Astrocyte (in vitro differentiated cells and primary cell): ENCODE measurements at regions not wholly inside any gene's neighbourhood (a gene's known extent, or its start where the extent isn't known, plus 50 kb on each side); places are given as distances from the start of the nearest gene placed in this dataset.

ENCODE experiments used
- DNase-seq: peaks from one replicate; pipeline ENCODE4 v3.0.0-alpha.2; 2010; ENCODE audit warnings: low read depth
- FAIRE-seq: peaks from 2 replicates; lab custom pipeline; 2011; peaks lifted over from hg19 to GRCh38; lab: Jason Lieb, UNC
- H2AFZ ChIP-seq: 2 replicates; pipeline ENCODE4 v1.6.0; 2012; ENCODE audit warnings: low read depth, low read length, inconsistent platforms
- H3K27ac ChIP-seq: 2 replicates; pipeline ENCODE4 v1.5.1; 2011; ENCODE audit warnings: low read depth, low read length, inconsistent platforms
- H3K27me3 ChIP-seq: 2 replicates; pipeline ENCODE4 v1.6.0; 2011; ENCODE audit warnings: low read length, inconsistent platforms; ENCODE audit not compliant: insufficient read depth
- H3K36me3 ChIP-seq: 2 replicates; pipeline ENCODE4 v1.5.1; 2011; ENCODE audit warnings: low read length, inconsistent platforms; ENCODE audit not compliant: insufficient read depth
- H3K4me1 ChIP-seq: 2 replicates; pipeline ENCODE4 v1.5.1; 2011; ENCODE audit warnings: low read length, inconsistent platforms; ENCODE audit not compliant: insufficient read depth
- H3K4me2 ChIP-seq: 2 replicates; pipeline ENCODE4 v1.6.0; 2012; ENCODE audit warnings: low read length, inconsistent platforms
- H3K4me3 ChIP-seq: 2 replicates; pipeline ENCODE4 v1.5.1; 2011; ENCODE audit warnings: low read depth, mild to moderate bottlenecking, low read length, inconsistent platforms; ENCODE audit not compliant: insufficient read depth
- H3K79me2 ChIP-seq: 2 replicates; pipeline ENCODE4 v1.6.0; 2012; ENCODE audit warnings: mild to moderate bottlenecking, low read length, inconsistent platforms; ENCODE audit not compliant: insufficient read depth
- H3K9ac ChIP-seq: 2 replicates; pipeline ENCODE4 v1.6.0; 2012; ENCODE audit warnings: mild to moderate bottlenecking, low read length, inconsistent platforms
- H3K9me3 ChIP-seq: 2 replicates; pipeline ENCODE4 v1.5.1; 2012; ENCODE audit warnings: low read depth, mild to moderate bottlenecking, low read length, inconsistent platforms; ENCODE audit not compliant: insufficient read depth
- H4K20me1 ChIP-seq: 2 replicates; pipeline ENCODE4 v1.6.0; 2012; ENCODE audit warnings: low read length, inconsistent platforms; ENCODE audit not compliant: insufficient read depth
- H3K27ac Mint-ChIP-seq: one replicate; pipeline ENCODE4 v1.8.0; 2021; ENCODE audit warnings: mild to moderate bottlenecking, mixed read lengths; ENCODE audit not compliant: unreplicated experiment
- H3K27me3 Mint-ChIP-seq: one replicate; pipeline ENCODE4 v1.8.0; 2021; ENCODE audit warnings: low read depth, mixed read lengths; ENCODE audit not compliant: unreplicated experiment
- H3K36me3 Mint-ChIP-seq: one replicate; pipeline ENCODE4 v1.8.0; 2021; ENCODE audit warnings: low read depth, mixed read lengths; ENCODE audit not compliant: unreplicated experiment
- H3K4me1 Mint-ChIP-seq: one replicate; pipeline ENCODE4 v1.8.0; 2021; ENCODE audit warnings: low read depth, mixed read lengths; ENCODE audit not compliant: unreplicated experiment
- H3K4me3 Mint-ChIP-seq: one replicate; pipeline ENCODE4 v1.8.0; 2021; ENCODE audit warnings: mild to moderate bottlenecking, moderate library complexity, mixed read lengths; ENCODE audit not compliant: unreplicated experiment
- H3K9me3 Mint-ChIP-seq: one replicate; pipeline ENCODE4 v1.8.0; 2021; ENCODE audit warnings: mild to moderate bottlenecking, mixed read lengths; ENCODE audit not compliant: unreplicated experiment
- EZH2 ChIP-seq: IDR thresholded peaks from 2 replicates; pipeline ENCODE4 v1.6.1; 2012; ENCODE audit warnings: mild to moderate bottlenecking, low read length, inconsistent platforms; ENCODE audit not compliant: insufficient read depth
- TF ChIP-seq, protein P1 (sequence below): IDR thresholded peaks from 2 replicates; pipeline ENCODE4 v1.5.1; 2011; ENCODE audit warnings: low read depth, mild to moderate bottlenecking, inconsistent platforms, low read length, moderate library complexity; ENCODE audit not compliant: insufficient read depth

DNA sequence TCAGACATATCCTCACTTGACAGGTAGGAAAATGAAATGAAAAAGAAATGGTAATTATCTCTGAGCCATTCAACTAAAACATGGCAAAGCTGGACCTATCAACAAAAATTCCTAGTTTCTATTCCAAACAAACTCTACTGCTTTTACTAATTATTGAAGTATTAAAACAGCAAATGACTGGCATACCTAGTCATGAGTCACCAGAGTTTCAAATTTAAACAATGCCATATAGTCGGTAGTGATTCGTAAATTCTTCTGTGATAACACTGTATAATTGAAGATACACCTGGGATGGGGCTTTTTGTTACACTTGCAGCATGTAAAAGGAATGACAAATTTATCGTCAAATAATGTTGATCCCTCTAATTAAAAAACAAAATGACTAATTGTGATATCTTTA lies 153.1 kb upstream of the THUMPD2 start:
- Mint-ChIP-seq H3K27ac (no peak overlapping the region), H3K36me3 (no peaks in the 10 kb centered on the region), H3K4me3 (no peak overlapping the region), H3K4me1 (peaks cover 18% of the 10 kb centered on the region), H3K27me3 (no peaks in the 10 kb centered on the region), H3K9me3 (peaks cover 7% of the 10 kb centered on the region)
- Histone ChIP-seq H3K4me2 (no peak overlapping the region), H2AFZ (no peak overlapping the region), H3K4me3 (no peak overlapping the region), H3K9me3 (peaks cover 6% of the 10 kb centered on the region), H3K79me2 (no peaks in the 10 kb centered on the region), H3K4me1 (no peaks in the 10 kb centered on the region), H3K9ac (no peak overlapping the region), H3K27ac (no peak overlapping the region), H3K27me3 (no peaks in the 10 kb centered on the region), H4K20me1 (no peaks in the 10 kb centered on the region), H3K36me3 (no peaks in the 10 kb centered on the region)
- DNase-seq: no peak
- no peak for FAIRE-seq
- no peak for TF ChIP-seq EZH2
- TF ChIP-seq, protein P1, sequence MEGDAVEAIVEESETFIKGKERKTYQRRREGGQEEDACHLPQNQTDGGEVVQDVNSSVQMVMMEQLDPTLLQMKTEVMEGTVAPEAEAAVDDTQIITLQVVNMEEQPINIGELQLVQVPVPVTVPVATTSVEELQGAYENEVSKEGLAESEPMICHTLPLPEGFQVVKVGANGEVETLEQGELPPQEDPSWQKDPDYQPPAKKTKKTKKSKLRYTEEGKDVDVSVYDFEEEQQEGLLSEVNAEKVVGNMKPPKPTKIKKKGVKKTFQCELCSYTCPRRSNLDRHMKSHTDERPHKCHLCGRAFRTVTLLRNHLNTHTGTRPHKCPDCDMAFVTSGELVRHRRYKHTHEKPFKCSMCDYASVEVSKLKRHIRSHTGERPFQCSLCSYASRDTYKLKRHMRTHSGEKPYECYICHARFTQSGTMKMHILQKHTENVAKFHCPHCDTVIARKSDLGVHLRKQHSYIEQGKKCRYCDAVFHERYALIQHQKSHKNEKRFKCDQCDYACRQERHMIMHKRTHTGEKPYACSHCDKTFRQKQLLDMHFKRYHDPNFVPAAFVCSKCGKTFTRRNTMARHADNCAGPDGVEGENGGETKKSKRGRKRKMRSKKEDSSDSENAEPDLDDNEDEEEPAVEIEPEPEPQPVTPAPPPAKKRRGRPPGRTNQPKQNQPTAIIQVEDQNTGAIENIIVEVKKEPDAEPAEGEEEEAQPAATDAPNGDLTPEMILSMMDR: no peak

DNA sequence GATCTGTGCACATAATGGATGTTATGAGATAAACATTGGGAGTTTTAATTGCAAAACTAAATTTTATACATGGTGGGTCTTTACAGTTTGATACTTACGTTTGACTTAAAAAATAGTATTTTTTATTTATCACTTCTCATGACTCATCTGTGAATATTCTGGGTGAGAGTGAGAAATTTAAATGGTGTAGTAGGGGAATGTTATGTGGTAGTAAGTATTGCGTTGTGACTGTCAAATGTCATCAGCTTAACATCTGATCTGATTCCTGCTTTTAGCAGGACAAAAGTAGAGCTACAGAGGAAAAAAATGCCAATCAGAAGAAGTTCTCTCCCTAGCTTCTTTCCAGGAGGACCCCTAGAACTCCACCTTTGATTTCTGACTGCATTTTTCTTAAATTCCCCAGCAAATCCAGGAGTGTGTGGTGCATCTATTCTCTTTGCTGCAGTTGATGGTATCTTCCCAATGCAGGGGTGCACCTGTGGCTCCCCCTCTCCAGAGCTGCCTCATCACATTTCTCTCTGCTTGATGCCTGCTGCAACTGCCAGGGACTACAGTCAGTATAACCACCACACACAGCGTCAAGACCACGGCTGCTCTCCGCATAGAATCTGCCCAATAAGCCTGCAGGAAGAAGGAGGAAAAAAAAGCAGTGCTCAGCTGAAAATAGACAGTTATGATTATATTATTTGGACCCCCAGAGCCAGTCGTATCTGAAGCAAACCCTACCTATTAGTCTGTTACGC lies 151.3 kb upstream of the THUMPD2 start:
- H3K27me3 ChIP-seq: no peaks in the 10 kb centered on the region
- Mint-ChIP-seq H3K36me3 (no peaks in the 10 kb centered on the region), H3K27me3 (no peaks in the 10 kb centered on the region), H3K27ac (no peak overlapping the region), H3K9me3 (peaks cover 7% of the 10 kb centered on the region), H3K4me1 (peaks cover 18% of the 10 kb centered on the region), H3K4me3 (no peak overlapping the region)
- no peak overlapping the region for H3K4me2 ChIP-seq
- H3K9ac ChIP-seq: no peak overlapping the region
- TF ChIP-seq, protein P1: no peak
- no peak for TF ChIP-seq EZH2
- H3K4me1 ChIP-seq: no peaks in the 10 kb centered on the region
- FAIRE-seq (no peak), DNase-seq (no peak)
- no peaks in the 10 kb centered on the region for H4K20me1 ChIP-seq
- no peak overlapping the region for H3K27ac ChIP-seq
- H3K79me2 ChIP-seq: no peaks in the 10 kb centered on the region
- no peak overlapping the region for H2AFZ ChIP-seq
- no peak overlapping the region for H3K4me3 ChIP-seq
- H3K9me3 ChIP-seq: peaks cover 6% of the 10 kb centered on the region
- H3K36me3 ChIP-seq: no peaks in the 10 kb centered on the region

DNA sequence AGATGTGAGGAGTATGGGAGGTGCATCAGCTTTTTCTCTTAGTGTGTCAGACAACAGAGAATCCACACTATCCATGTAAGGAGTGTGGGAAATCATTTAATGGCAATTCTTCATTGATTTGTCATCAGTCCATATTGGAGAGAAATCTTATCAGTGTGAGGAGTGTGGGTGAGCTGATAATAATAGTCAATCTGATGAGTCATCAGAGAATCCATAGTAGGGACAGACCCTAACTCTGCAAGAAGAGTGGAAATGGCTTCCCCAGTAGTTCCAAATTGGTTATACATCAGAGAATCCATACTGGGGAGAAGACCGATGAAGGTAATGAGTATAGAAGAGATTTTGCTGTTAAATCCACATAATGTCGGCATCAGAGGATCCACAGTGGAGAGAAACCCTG lies 150.5 kb upstream of the THUMPD2 start:
- H3K36me3 Mint-ChIP-seq: no peaks in the 10 kb centered on the region
- no peak overlapping the region for H3K27ac ChIP-seq
- no peaks in the 10 kb centered on the region for H3K27me3 Mint-ChIP-seq
- no peak overlapping the region for H3K27ac Mint-ChIP-seq
- FAIRE-seq: peak; percentile 32
- no peaks in the 10 kb centered on the region for H4K20me1 ChIP-seq
- H3K4me2 ChIP-seq: no peak overlapping the region
- H3K9ac ChIP-seq: no peak overlapping the region
- H3K4me1 Mint-ChIP-seq: peaks cover 18% of the 10 kb centered on the region
- H3K4me3 Mint-ChIP-seq: no peak overlapping the region
- H3K9me3 Mint-ChIP-seq: peaks cover 7% of the 10 kb centered on the region
- H3K4me3 ChIP-seq: no peak overlapping the region
- TF ChIP-seq, protein P1: no peak
- no peak for TF ChIP-seq EZH2
- no peaks in the 10 kb centered on the region for H3K79me2 ChIP-seq
- no peaks in the 10 kb centered on the region for H3K27me3 ChIP-seq
- no peak overlapping the region for H2AFZ ChIP-seq
- H3K36me3 ChIP-seq: no peaks in the 10 kb centered on the region
- no peak for DNase-seq
- H3K4me1 ChIP-seq: no peaks in the 10 kb centered on the region
- H3K9me3 ChIP-seq: peaks cover 6% of the 10 kb centered on the region
